Esophagus squamous epithelium (tissue), 4 donors: ENCODE measurements at regions not wholly inside any gene's neighbourhood (a gene's known extent, or its start where the extent isn't known, plus 50 kb on each side); places are given as distances from the start of the nearest gene placed in this dataset.

Experiments
- POLR2A ChIP-seq, 4 donors: fragments of 450-650 bp; IDR thresholded peaks; one replicate each; pipeline ENCODE4 v1.6.1; 2017; ENCODE audit warnings: antibody characterized with exemption in 4 of 4, mild to moderate bottlenecking in 4 of 4, moderate library complexity in 3 of 4
- TF ChIP-seq, protein P1 (sequence below), 6 experiments: fragments of 450-650 bp in 4 of 6; fragments of 200-600 bp in 2 of 6; sonication (generic) in 2 of 6; IDR thresholded peaks; one replicate each; pipeline ENCODE4 v1.5.1; 2016 to 2019; ENCODE audit warnings: antibody characterized with exemption in 6 of 6, mild to moderate bottlenecking in 4 of 6, moderate library complexity in 4 of 6

- TF ChIP-seq, protein P1, sequence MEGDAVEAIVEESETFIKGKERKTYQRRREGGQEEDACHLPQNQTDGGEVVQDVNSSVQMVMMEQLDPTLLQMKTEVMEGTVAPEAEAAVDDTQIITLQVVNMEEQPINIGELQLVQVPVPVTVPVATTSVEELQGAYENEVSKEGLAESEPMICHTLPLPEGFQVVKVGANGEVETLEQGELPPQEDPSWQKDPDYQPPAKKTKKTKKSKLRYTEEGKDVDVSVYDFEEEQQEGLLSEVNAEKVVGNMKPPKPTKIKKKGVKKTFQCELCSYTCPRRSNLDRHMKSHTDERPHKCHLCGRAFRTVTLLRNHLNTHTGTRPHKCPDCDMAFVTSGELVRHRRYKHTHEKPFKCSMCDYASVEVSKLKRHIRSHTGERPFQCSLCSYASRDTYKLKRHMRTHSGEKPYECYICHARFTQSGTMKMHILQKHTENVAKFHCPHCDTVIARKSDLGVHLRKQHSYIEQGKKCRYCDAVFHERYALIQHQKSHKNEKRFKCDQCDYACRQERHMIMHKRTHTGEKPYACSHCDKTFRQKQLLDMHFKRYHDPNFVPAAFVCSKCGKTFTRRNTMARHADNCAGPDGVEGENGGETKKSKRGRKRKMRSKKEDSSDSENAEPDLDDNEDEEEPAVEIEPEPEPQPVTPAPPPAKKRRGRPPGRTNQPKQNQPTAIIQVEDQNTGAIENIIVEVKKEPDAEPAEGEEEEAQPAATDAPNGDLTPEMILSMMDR (IDR thresholded peaks at IDR 0.05): no peak
- TF ChIP-seq POLR2A (IDR thresholded peaks at IDR 0.05): no peak
These were observed 130.8 kb downstream of the TRIM29 start for GRCh38 chr11:120007144-120007543.
